Neural cell (in vitro differentiated cells): ENCODE measurements at regions not wholly inside any gene's neighbourhood (a gene's known extent, or its start where the extent isn't known, plus 50 kb on each side); places are given as distances from the start of the nearest gene placed in this dataset.

Experiments
- H2AFZ ChIP-seq: fragments of 200-600, 300-800 bp; sonication (generic), shearing (Covaris generic); 2 replicates; pipeline ENCODE4 v1.6.0; 2014; ENCODE audit warnings: low read depth, mild to moderate bottlenecking, antibody characterized with exemption, low read length, moderate library complexity
- H3F3A ChIP-seq: fragments of 200-600 bp; shearing (Covaris generic); 2 replicates; pipeline ENCODE4 v1.6.1; 2016; ENCODE audit warnings: mild to moderate bottlenecking, moderate library complexity, mixed read lengths, antibody characterized with exemption, low read length; ENCODE audit not compliant: insufficient read depth, poor library complexity, severe bottlenecking
- H3K27ac ChIP-seq: fragments of 200-600, 300-800 bp; sonication (generic), shearing (Covaris generic); 2 replicates; pipeline ENCODE4 v1.5.1; 2014; ENCODE audit warnings: mild to moderate bottlenecking, low read length, moderate library complexity
- H3K27me3 ChIP-seq: fragments of 300-800, 200-600 bp; sonication (generic), shearing (Covaris generic); 2 replicates; pipeline ENCODE4 v1.6.0; 2014; ENCODE audit warnings: mild to moderate bottlenecking, low read depth, low read length, moderate library complexity; ENCODE audit not compliant: insufficient read depth
- H3K36me3 ChIP-seq: fragments of 300-800, 200-600 bp; sonication (generic), shearing (Covaris generic); 2 replicates; pipeline ENCODE4 v1.5.1; 2014; ENCODE audit warnings: mild to moderate bottlenecking, antibody characterized with exemption, low read length, moderate library complexity; ENCODE audit not compliant: insufficient read depth
- H3K4me2 ChIP-seq: fragments of 300-800, 200-600 bp; sonication (generic), shearing (Covaris generic); 2 replicates; pipeline ENCODE4 v1.6.0; 2014; ENCODE audit warnings: mild to moderate bottlenecking, low read length
- H3K4me3 ChIP-seq: fragments of 300-800, 200-600 bp; sonication (generic), shearing (Covaris generic); 2 replicates; pipeline ENCODE4 v1.5.1; 2014; ENCODE audit warnings: mild to moderate bottlenecking, low read length, moderate library complexity
- H3K79me2 ChIP-seq: fragments of 200-600 bp; shearing (Covaris generic); replicated peaks from 2 replicates; pipeline ENCODE4 v1.6.0; 2014; ENCODE audit warnings: mild to moderate bottlenecking, low read length, moderate library complexity; ENCODE audit not compliant: insufficient read depth
- H3K9ac ChIP-seq: fragments of 300-800, 200-600 bp; sonication (generic), shearing (Covaris generic); 2 replicates; pipeline ENCODE4 v1.6.1; 2016; ENCODE audit warnings: mild to moderate bottlenecking, low read length, mixed read lengths
- H3K9me2 ChIP-seq: fragments of 200-600 bp; shearing (Covaris generic); 2 replicates; pipeline ENCODE4 v1.6.1; 2016; ENCODE audit warnings: mild to moderate bottlenecking, low read length, mixed read lengths; ENCODE audit not compliant: insufficient read depth
- H3K9me3 ChIP-seq: fragments of 200-600, 300-800 bp; sonication (generic), shearing (Covaris generic); 2 replicates; pipeline ENCODE4 v1.6.1; 2016; ENCODE audit warnings: mild to moderate bottlenecking, mixed run types, low read length, moderate library complexity, mixed read lengths
- H4K20me1 ChIP-seq: fragments of 200-600 bp; shearing (Covaris generic); 2 replicates; pipeline ENCODE4 v1.6.1; 2016; ENCODE audit warnings: mild to moderate bottlenecking, mixed run types; ENCODE audit not compliant: insufficient read depth
- EP300 ChIP-seq: fragments of 450-650 bp; conservative IDR thresholded peaks from 2 replicates; pipeline ENCODE4 v1.6.1; 2014; ENCODE audit warnings: antibody characterized with exemption, mild to moderate bottlenecking, moderate library complexity; ENCODE audit not compliant: poor library complexity, severe bottlenecking
- EZH2 ChIP-seq: fragments of 200-600, 300-800 bp; shearing (Covaris generic), sonication (generic); IDR thresholded peaks from 2 replicates; pipeline ENCODE4 v1.6.1; 2014; ENCODE audit warnings: antibody characterized with exemption, low read length, borderline replicate concordance, mild to moderate bottlenecking; ENCODE audit not compliant: insufficient read depth, poor library complexity, severe bottlenecking
- MXI1 ChIP-seq: fragments of 450-650 bp; conservative IDR thresholded peaks from 2 replicates; pipeline ENCODE4 v1.6.1; 2014; ENCODE audit warnings: antibody characterized with exemption, mild to moderate bottlenecking; ENCODE audit not compliant: poor library complexity, severe bottlenecking
- POLR2AphosphoS5 ChIP-seq: IDR thresholded peaks from 2 replicates; pipeline ENCODE4 v1.6.1; 2012
- RAD21 ChIP-seq: fragments of 450-650 bp; conservative IDR thresholded peaks from 2 replicates; pipeline ENCODE4 v1.6.1; 2014; ENCODE audit warnings: antibody characterized with exemption, mild to moderate bottlenecking, moderate library complexity
- REST ChIP-seq: IDR thresholded peaks from 2 replicates; pipeline ENCODE4 v1.6.1; 2012; ENCODE audit warnings: borderline replicate concordance
- SMC3 ChIP-seq: fragments of 450-650 bp; conservative IDR thresholded peaks from 2 replicates; pipeline ENCODE4 v1.6.1; 2014; ENCODE audit warnings: antibody characterized with exemption, mild to moderate bottlenecking, moderate library complexity; ENCODE audit not compliant: poor library complexity

GRCh38 chr5:4079831-4080230, 484.2 kb downstream of the IRX1 start:
- Histone ChIP-seq H3F3A (no peaks in the 10 kb centered on the region), H3K9ac (no peak overlapping the region), H4K20me1 (no peaks in the 10 kb centered on the region), H2AFZ (no peak overlapping the region), H3K79me2 (no peaks in the 10 kb centered on the region), H3K4me3 (no peak overlapping the region), H3K9me2 (no peaks in the 10 kb centered on the region), H3K27ac (no peak overlapping the region), H3K4me2 (no peak overlapping the region), H3K27me3 (no peaks in the 10 kb centered on the region), H3K36me3 (no peaks in the 10 kb centered on the region), H3K9me3 (no peaks in the 10 kb centered on the region)
- TF ChIP-seq RAD21 = no peak
- TF ChIP-seq SMC3 = no peak
- TF ChIP-seq REST = no peak
- no peak for TF ChIP-seq MXI1
- no peak for TF ChIP-seq POLR2AphosphoS5

GRCh38 chr5:4080370-4080769, 484.7 kb downstream of the IRX1 start:
- Histone ChIP-seq H3K9ac (no peak overlapping the region), H3K27me3 (no peaks in the 10 kb centered on the region), H4K20me1 (no peaks in the 10 kb centered on the region), H2AFZ (no peak overlapping the region), H3K4me2 (no peak overlapping the region), H3K9me3 (no peaks in the 10 kb centered on the region), H3K9me2 (no peaks in the 10 kb centered on the region), H3K36me3 (no peaks in the 10 kb centered on the region), H3K27ac (no peak overlapping the region), H3F3A (no peaks in the 10 kb centered on the region), H3K4me3 (no peak overlapping the region), H3K79me2 (no peaks in the 10 kb centered on the region)
- TF ChIP-seq EP300 (no peak), RAD21 (no peak)

- Histone ChIP-seq H3K27me3 (no peaks in the 10 kb centered on the region), H3K79me2 (no peaks in the 10 kb centered on the region), H2AFZ (no peak overlapping the region), H3F3A (no peaks in the 10 kb centered on the region), H3K9ac (no peak overlapping the region), H3K4me3 (no peak overlapping the region), H3K27ac (no peak overlapping the region), H3K9me3 (no peaks in the 10 kb centered on the region), H3K4me2 (no peak overlapping the region), H4K20me1 (no peaks in the 10 kb centered on the region), H3K36me3 (no peaks in the 10 kb centered on the region), H3K9me2 (no peaks in the 10 kb centered on the region)
- no peak for TF ChIP-seq REST
- no peak for TF ChIP-seq EZH2
- TF ChIP-seq EP300 = no peak
Measured at GRCh38 chr5:4081059-4081458, 485.4 kb downstream of the IRX1 start.
